ENCODE measurements at regions not wholly inside any gene's neighbourhood (a gene's known extent, or its start where the extent isn't known, plus 50 kb on each side); places are given as distances from the start of the nearest gene placed in this dataset.

- TF ChIP-seq CTCF (IDR thresholded peaks at IDR 0.05) (no peak), POLR2A (IDR thresholded peaks at IDR 0.05) (no peak)
These were observed 141.6 kb downstream of the CD24 start for GRCh38 chr6:106832766-106833510.

All from Peyer's patch (tissue), 4 donors.